Midbrain (tissue), 1 donor: ENCODE measurements at regions not wholly inside any gene's neighbourhood (a gene's known extent, or its start where the extent isn't known, plus 50 kb on each side); places are given as distances from the start of the nearest gene placed in this dataset.
"Not testable (repeated sequence)": the region's sequence is repeated elsewhere in the genome, so short reads cannot be mapped to it uniquely, and the experiment has no call there.

Experiments used
- DNase-seq: peaks from one replicate; lab custom pipeline; 2025; lab: John Stamatoyannopoulos, UW

- DNase-seq, result no peak
Measured at GRCh38 chr4:173699841-173700475, 169.9 kb upstream of the HAND2 start.

DNA sequence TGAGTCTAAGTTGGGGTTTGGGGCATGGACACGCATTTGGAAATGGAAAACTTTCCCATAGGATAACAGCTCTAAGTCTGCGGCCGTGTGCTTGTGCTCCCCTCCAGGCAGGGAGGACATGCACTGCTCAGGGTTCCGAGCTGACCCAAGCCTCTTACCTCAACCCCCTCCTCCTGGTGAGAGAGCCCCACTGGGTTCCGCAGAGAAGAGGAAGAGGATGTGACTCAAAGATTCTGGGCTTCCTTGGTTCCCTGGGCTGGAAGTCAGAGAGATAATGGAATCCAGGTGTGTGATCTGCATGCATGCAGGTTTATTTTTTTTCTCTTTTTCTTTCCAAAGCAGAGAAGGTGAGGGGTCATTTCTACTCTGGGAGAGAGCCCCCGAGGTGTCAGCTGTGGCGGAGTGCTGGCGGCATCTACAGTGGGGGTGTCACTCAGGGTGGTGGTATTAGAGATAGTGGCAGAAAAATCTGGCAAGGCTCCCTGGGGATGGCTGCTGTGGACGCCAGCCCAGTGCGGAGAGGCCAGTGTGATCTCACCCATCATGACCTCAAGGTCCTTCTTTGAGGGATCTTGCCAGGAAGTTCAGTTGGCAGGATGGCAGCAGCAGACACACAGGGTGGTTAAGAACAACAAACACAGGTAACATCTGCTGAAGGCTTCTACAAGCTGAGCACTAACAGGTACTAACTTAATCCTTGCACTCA, 168.7 kb upstream of the HAND2 start:
- no peak for DNase-seq

- DNase-seq, result no peak
Measured at GRCh38 chr4:173697840-173698239, 167.8 kb upstream of the HAND2 start.

DNA sequence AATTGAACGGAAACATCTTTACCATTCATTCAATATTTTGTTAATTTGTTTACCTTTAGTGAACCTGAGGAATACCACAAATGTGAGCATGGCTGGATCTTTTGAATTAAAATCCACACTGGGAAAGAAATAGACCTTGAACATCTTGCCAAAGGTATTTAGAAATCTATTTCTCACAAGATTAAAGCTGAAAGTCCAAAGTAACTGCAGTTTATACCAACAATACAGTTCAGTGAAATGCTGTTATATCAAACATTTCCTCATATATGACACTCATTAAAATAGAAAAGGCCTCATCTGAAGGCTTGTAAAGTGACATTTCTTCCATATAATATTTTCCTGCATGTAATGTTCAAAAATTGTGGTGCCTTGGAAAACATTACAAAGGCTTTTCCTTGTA, 166.5 kb upstream of the HAND2 start:
- DNase-seq, result no peak

DNA sequence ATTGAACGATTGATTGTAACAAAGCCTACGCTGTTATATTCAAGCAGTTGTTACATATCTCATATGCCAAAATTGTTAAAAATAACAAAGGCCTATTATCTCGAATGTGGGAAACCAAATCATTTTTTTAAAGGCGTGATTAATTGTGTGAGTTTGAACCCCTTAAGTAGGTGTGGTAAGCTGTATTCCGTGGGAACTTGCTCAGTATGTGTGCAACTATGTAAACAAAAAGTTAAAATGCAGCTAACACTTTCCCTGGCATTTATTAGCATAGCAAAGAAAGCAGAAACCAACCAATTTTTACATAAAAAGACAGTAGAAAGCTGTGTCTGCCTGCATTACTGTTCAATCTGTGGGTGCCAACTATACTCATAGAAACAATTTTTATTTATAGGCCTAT, 166.0 kb upstream of the HAND2 start:
- no peak for DNase-seq

GRCh38 chr4:173685831-173686210, 155.8 kb upstream of the HAND2 start:
- DNase-seq, result no peak

DNA sequence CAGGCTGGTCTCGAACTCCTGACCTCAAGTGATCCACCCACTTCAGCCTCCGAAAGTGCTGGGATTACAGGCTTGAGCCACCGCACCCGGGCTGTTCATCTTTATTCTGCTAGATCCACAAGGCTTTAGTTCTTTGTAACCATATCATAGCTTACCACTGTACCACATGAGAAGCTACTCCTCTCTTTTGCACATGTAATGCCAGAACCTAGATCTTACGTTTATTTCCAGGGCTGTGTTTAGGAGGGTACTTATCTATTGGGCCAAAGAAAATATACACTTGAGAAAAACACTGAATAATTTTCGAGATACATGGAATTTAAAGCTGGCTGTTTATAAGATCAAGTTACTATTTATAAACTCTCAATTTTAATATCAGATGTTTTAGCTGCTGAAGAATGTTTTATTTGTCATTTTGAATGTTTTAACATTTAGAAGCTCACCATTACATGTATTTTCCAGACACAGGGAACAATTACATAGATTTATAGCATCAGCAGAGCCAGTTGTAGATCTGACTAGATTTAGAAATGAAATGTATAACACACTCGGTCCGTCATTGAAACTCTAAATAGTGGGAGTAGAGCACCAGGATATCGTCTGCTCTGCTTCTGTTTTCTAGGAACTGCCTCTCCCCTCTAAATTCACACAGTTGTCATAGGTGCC, 155.3 kb upstream of the HAND2 start:
- DNase-seq, result no peak

GRCh38 chr4:173684223-173684622, 154.2 kb upstream of the HAND2 start:
- DNase-seq, result no peak

DNA sequence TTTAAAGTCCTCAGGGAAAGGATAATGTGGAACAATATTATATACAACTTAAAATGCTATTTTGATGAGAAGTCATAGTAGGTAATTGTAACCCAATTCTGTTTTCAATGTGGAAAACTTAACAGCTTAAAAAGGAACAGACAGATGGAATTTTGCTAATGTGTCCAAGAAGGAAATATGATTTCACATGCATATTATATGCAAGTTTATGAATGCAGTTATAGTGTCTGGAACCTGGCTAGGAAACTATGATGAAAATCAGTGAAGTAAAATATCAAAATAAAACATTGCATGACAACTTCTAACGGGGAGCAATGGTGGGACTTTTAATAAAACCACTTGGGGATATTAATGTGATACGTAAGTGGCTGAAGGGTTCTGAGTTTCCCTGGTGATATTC, 152.6 kb upstream of the HAND2 start:
- no peak for DNase-seq

DNA sequence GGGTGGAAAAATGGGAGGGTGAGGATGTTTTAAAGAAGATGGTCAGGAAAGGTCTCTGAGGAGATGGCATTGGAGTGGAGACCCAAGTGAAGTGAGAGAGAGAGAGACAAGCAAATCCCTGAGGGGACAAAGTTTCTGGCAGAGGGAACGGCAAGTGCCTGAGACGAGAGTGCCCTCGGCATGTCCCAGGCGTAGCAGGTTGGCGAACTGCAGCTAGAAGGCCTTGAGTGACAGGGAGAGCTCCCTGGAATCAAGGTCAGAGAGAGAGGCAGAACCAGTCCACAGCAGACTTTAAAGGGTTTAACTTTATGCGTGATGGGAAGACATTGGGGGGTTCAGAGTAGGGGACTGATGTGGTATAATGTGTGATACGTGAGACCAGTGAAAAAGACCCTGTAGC, 150.2 kb upstream of the HAND2 start:
- no peak for DNase-seq

GRCh38 chr4:173675446-173675845, 145.4 kb upstream of the HAND2 start:
- no peak for DNase-seq

DNA sequence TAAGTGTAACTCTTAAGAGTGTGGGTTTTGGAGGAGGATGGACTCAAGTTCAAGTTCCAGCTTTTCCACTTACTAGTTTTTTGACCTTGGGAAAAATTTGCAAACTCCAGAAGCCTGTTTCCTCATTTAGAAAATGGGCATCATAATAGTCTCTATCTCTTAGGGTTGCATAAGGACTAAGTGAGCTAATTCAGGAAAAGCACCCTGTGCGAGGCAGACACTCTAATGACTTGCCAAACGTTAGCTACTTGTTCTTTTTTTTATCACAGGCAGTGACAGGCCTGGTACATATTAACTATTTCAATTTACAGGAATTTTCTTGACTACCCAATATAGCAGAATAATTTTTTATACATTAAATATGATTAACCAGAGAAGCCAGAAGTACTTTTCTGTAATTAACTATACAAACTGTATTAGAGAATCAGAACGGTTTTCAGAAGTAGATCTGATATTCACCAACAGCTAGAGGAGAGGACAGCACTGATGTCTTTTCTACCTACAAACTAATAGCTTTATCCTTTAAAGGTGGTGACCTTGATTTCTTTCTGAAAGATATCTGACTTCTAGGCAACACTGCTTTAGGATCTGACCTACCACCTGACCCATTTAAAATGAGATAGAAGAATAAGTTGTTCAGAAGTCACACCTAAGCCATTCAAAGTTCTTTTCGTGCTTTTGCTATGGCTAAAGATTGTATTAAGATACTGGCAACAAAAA, 139.6 kb upstream of the HAND2 start:
- DNase-seq, result no peak

- DNase-seq, result no peak
Measured at GRCh38 chr4:173661001-173661400, 131.0 kb upstream of the HAND2 start.

- no peak for DNase-seq
Measured at GRCh38 chr4:173656898-173657297, 126.9 kb upstream of the HAND2 start.

DNA sequence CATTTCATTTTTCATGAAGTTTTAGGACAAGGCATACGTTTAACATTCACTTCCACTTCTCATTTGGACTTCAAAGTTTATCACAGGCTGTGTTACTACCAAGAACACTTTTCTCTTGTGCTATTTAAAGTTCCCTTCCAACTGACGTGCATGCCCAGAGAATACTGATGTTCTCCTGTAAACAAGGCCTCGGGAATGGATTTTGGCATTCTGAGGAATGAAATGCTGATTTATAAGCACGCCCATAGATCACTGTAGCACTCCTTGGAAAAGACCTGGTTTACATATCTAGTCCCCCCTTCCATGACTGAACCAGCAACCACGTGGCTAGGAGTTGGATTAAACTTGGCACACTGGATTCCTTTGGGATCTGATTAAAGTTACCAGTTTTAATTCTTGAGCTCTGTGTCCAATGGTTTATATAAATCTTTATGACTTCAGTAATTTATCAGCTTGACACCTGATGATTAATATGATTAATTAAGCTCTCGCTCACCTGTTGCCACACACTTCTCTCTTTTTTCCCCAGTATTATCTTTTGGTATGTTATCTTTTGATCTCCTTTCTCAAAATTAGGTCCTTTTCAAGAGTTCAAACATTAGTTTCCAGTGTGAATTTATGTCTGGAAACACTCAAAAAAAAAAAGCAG, 122.4 kb upstream of the HAND2 start:
- DNase-seq, result no peak

GRCh38 chr4:173651651-173652282, 121.7 kb upstream of the HAND2 start:
- no peak for DNase-seq

- DNase-seq, result no peak
Measured at GRCh38 chr4:173647902-173648301, 117.9 kb upstream of the HAND2 start.

DNA sequence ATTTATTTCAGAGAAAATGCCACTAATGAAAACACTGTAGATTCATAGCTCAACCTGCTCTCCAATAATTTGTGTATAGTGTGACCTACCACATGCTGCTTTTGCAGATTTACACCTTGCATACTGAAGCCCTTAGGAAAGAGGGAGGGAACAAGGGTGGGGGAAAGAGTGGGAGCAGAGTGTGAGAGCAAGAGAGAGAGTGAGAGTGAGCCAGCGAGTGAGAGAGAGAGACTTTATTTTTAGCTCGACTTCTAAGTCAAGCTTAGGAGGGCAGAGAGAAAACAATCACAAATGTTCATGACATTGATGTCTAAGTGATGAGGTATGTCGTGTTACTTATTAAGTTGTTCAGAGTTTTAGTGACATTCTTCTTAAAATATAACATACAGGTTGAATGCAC, 112.5 kb upstream of the HAND2 start:
- DNase-seq, result no peak

- DNase-seq, result no peak
Measured at GRCh38 chr4:173635395-173635794, 105.4 kb upstream of the HAND2 start.

- DNase-seq, result no peak
Measured at GRCh38 chr4:173626277-173626676, 96.2 kb upstream of the HAND2 start.

DNA sequence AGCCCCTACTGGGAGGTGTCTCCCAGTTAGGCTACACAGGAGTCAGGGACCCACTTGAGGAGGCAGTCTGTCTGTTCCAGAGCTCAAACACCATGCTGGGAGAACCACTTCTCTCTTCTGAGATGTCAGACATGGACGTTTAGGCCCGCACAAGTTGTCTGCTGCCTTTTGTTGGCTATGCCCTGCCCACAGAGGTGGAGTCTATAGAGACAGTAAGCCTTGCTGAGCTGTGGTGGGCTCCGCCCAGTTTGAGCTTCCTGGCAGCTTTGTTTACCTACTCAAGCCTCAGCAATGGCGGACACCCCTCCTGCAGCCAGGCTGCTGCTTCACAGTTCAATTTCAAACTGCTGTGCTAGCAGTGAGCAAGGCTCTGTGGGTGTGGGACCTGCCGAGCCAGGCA, 88.6 kb upstream of the HAND2 start:
- DNase-seq, result not testable (repeated sequence)

DNA sequence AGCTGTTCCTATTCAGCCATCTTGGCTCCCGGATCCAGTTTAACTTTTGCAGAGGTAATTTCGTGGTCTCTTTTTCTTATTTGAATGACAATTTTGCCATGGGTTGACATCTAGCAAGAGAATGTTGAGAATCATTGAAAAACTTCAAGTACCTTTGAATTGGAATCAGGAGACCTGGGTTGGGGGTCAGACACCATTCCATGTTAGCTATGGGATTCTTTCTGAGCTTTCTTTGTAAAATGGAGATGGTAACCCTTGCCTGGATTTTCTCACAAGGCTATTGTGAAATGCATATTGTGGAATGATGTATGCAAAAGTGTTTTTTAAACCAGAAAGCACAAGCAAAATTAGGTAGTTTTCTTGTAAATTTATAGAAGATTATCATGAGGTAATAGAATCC, 79.1 kb upstream of the HAND2 start:
- DNase-seq, result no peak
